IgD-negative memory B cell (primary cell): ENCODE measurements at regions not wholly inside any gene's neighbourhood (a gene's known extent, or its start where the extent isn't known, plus 50 kb on each side); places are given as distances from the start of the nearest gene placed in this dataset.

Experiments
- H3K27ac Mint-ChIP-seq, 3 donors: one replicate each; pipeline ENCODE4 v1.8.0; 2020 to 2022; ENCODE audit warnings: mild to moderate bottlenecking in 3 of 3, mixed read lengths in 3 of 3, moderate library complexity in 1 of 3
- H3K27me3 Mint-ChIP-seq: one replicate; pipeline ENCODE4 v1.8.0; 2021; ENCODE audit warnings: mixed read lengths
- H3K36me3 Mint-ChIP-seq: one replicate; pipeline ENCODE4 v1.8.0; 2020; ENCODE audit warnings: mild to moderate bottlenecking, mixed read lengths
- H3K4me1 Mint-ChIP-seq, 3 donors: one replicate each; pipeline ENCODE4 v1.8.0; 2020 to 2022; ENCODE audit warnings: mixed read lengths in 3 of 3, mild to moderate bottlenecking in 1 of 3
- H3K4me3 Mint-ChIP-seq, 4 donors: one replicate each; pipeline ENCODE4 v1.8.0; 2020 to 2022; ENCODE audit warnings: mild to moderate bottlenecking in 4 of 4, mixed read lengths in 4 of 4, moderate library complexity in 3 of 4
- H3K9me3 Mint-ChIP-seq, 3 donors: one replicate each; pipeline ENCODE4 v1.8.0; 2020 to 2021; ENCODE audit warnings: mixed read lengths in 3 of 3, mild to moderate bottlenecking in 1 of 3

DNA sequence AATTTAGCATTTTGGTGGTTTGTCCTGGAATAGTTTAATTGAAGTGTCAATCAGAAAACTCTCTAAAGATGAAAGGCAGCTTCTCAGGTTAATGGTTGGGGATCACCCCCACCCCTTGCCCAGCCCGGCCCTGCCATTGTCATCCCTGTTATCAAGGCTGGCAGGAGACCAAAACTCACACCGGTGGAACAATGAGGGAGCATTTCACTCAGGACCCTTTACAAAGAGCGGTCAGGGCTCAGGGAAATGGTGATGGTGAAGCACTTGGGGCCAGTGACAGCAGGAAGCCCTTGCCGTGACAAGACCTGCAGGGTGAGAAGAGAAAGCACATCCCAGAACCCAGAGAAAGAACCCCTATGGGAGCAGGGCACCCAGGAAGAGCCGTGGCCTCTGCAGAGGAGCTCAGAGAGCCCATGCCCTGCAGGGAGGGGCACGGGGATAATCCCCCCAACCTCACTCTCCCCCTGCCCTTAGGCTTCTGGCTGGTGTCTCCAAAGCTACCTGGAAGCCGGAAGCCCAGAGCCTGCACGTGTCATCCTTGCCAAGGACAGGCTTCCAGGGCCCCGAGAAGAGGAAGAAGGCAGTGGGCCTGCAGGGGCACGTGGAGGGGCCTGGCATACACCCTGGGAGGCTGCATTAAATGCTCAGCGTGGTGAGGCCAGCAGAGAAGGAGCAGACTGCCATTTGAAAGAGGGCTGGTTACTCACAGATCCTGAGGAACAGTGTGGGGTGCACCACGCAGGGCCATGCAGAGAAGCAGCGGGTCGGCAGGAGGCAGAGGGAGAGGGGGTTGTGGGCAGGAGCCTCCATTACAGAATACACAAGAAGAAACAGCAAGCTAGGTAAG lies 80.6 kb upstream of the PRR20G start:
- Mint-ChIP-seq H3K27ac (no peak overlapping the region), H3K4me1 (no peaks in the 10 kb centered on the region), H3K4me3 (no peak overlapping the region), H3K36me3 (no peaks in the 10 kb centered on the region), H3K27me3 (peaks cover 4% of the 10 kb centered on the region), H3K9me3 (peaks cover 0 to 4% (median 2%) of the 10 kb centered on the region in 3 donors)

DNA sequence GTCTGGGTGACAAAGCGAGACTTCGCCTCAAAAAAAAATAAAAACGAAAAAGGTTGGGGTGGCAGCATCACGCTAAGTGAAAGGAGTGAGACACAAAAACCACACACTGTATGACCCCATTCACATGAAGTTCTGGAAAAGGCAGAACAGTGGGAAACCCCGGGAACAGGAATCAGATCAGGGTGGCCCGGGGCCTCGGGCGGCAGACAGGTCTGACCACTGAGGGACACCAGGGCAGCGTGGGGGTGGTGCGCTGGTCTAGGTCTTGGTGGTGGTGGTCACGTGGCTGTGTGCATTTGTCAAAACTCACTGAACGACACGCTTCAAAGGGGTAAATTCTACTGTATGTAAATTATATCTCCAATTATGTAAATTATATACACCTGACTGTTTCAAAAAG lies 79.7 kb upstream of the PRR20G start:
- no peaks in the 10 kb centered on the region for H3K4me1 Mint-ChIP-seq
- no peaks in the 10 kb centered on the region for H3K36me3 Mint-ChIP-seq
- H3K4me3 Mint-ChIP-seq, result no peak overlapping the region
- H3K27me3 Mint-ChIP-seq, result peaks cover 4% of the 10 kb centered on the region
- no peak overlapping the region for H3K27ac Mint-ChIP-seq
- peaks cover 0 to 4% (median 3%) of the 10 kb centered on the region in 3 donors for H3K9me3 Mint-ChIP-seq

DNA sequence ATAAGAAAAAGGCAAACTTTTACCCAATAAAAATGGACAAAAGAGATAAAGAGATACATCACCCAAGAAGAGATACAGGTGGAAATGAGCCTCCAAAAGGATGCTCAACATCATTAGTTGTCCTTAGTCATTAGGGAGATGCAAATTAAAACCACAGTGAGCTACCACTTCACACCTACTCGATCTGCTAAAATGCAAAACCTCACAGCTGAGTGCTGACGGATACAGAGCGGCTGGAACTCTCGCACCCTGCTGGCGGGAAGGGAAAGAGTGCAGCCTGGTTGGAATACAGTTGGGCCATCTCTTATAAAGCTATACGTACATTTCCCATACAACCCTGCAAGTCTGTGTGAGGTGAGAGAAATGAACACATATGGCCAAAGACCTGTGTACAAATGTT lies 78.5 kb upstream of the PRR20G start:
- peaks cover 4% of the 10 kb centered on the region for H3K27me3 Mint-ChIP-seq
- no peak overlapping the region for H3K27ac Mint-ChIP-seq
- H3K36me3 Mint-ChIP-seq, result no peaks in the 10 kb centered on the region
- no peak overlapping the region for H3K4me3 Mint-ChIP-seq
- no peaks in the 10 kb centered on the region for H3K4me1 Mint-ChIP-seq
- H3K9me3 Mint-ChIP-seq, result peaks cover 0 to 4% (median 3%) of the 10 kb centered on the region in 3 donors

DNA sequence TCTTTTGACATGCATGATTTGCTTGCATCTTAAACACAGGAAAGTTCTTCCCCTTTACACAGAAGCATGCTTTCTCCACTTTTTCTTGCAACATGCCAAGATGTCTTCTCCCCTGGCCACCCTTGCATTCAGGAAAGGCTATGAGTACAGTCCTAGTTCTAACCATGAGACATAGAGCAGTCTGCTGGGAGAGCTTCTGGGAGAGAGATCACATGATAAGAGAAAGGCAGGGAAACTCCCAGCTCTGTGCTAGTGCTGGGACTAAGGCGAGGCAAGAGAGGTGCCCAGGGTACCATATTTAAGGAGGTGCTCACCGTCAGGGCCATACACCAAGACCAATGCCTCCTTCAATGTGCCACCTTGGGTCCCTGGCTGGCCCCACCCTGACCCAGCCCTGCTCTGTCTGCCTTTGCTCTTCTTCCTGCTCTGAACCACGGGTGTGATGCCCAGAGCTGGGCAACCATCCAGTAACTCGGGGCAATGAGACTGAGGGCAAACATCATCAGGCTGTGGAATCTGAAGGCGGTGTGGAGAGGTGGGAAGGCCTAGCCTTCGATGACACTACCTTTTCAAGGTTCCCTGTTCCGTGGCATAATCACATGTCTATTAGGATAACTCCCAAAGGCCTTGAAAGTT lies 77.4 kb upstream of the PRR20G start:
- peaks cover 6% of the 10 kb centered on the region for H3K27me3 Mint-ChIP-seq

DNA sequence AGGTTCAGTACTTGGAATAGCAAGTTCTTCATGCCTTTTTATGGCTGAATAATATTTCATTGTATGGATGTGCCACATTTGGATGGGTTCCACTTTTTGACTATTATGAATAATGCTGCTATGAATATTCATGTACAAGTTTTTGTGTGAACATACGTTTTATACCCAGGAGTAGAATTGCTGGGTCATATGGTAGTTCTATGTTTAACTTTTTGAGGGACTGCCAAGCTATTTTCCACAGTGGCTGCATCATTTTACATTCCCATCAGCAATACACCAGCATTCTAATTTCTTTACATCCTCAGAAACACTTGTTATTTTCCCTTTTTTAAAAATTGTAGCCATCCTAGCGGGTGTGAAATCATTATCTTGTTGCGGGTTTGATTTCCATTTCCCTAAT lies 76.0 kb upstream of the PRR20G start:
- no peak overlapping the region for H3K27ac Mint-ChIP-seq
- no peak overlapping the region for H3K4me3 Mint-ChIP-seq
- H3K27me3 Mint-ChIP-seq, result peaks cover 6% of the 10 kb centered on the region
- peaks cover 0 to 4% (median 4%) of the 10 kb centered on the region in 3 donors for H3K9me3 Mint-ChIP-seq
- H3K4me1 Mint-ChIP-seq, result no peaks in the 10 kb centered on the region
- no peaks in the 10 kb centered on the region for H3K36me3 Mint-ChIP-seq

More for the DNA sequence above, 77.4 kb upstream of the PRR20G start:
- no peaks in the 10 kb centered on the region for H3K36me3 Mint-ChIP-seq
- no peaks in the 10 kb centered on the region for H3K4me1 Mint-ChIP-seq
- H3K9me3 Mint-ChIP-seq, result peaks cover 0 to 4% (median 3%) of the 10 kb centered on the region in 3 donors
- no peak overlapping the region for H3K4me3 Mint-ChIP-seq
- no peak overlapping the region for H3K27ac Mint-ChIP-seq

DNA sequence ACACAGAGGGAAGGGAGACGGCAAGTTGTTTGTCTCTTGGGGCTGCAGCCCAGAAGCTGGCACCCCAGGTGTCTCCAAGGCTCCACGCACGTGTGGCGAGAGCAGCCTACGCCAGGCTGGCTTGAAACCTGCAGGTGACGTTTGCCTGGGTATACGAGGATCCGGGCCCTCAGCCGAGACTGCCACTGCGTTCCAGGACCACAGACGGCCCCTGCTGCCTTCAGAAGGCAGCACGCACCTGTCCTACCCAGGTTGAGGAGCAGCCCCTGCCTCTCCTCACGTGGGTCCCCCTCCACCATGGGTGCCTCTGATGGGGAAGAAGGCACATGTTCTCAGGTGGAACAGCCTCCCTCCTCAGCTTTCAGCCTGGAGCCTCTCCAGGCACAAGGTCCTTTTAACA lies 75.3 kb upstream of the PRR20G start:
- H3K27ac Mint-ChIP-seq, result no peak overlapping the region
- H3K36me3 Mint-ChIP-seq, result no peaks in the 10 kb centered on the region
- no peak overlapping the region for H3K4me3 Mint-ChIP-seq
- peaks cover 2 to 11% (median 4%) of the 10 kb centered on the region in 3 donors for H3K9me3 Mint-ChIP-seq
- peaks cover 6% of the 10 kb centered on the region for H3K27me3 Mint-ChIP-seq
- no peaks in the 10 kb centered on the region for H3K4me1 Mint-ChIP-seq

DNA sequence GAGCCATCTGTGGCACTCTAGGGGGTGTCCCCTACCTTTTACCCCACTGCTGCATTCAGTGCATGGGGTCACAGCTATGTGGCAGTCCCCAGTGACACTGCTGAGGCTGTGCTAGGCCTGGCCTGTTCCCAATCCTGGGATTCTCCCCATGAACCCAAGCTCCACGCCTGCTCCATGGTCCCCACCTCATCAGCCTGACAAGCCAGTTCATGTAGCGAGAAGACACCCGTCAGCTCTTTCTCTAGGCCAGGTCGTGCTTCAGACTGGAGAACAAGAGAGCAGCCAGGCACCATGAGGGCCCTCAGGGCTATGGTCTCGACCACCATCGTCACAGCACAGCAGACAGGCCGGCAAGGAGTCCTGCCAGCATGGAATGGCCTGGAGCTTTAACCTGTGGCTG lies 72.8 kb upstream of the PRR20G start:
- Mint-ChIP-seq H3K4me1 (no peaks in the 10 kb centered on the region), H3K36me3 (no peaks in the 10 kb centered on the region), H3K27me3 (peaks cover 3% of the 10 kb centered on the region), H3K27ac (no peak overlapping the region), H3K4me3 (no peak overlapping the region), H3K9me3 (peaks cover 8 to 18% (median 17%) of the 10 kb centered on the region in 3 donors)

DNA sequence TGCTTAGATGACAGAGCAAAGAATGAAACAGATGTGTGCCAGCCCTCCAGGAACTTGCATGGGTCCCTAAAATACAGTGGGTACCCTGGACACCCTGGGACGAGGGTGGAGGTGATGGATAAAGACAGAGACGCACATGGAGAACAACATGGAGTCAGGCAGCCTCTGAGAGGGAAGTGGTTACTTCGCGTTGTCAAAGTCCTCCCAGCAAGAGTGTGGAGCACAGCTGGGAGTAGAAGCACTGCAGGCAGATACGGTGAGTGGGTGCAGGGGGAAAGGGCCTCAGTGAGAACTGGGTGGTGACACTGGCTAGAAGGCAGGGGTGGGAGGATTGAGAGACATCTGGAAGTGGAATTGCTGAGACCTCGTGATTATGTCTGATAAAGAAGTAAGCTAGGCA lies 70.8 kb upstream of the PRR20G start:
- no peaks in the 10 kb centered on the region for H3K36me3 Mint-ChIP-seq
- no peak overlapping the region for H3K4me3 Mint-ChIP-seq
- H3K27me3 Mint-ChIP-seq, result peaks cover 3% of the 10 kb centered on the region
- H3K9me3 Mint-ChIP-seq, result peaks cover 8 to 21% (median 16%) of the 10 kb centered on the region in 3 donors
- H3K4me1 Mint-ChIP-seq, result no peaks in the 10 kb centered on the region
- H3K27ac Mint-ChIP-seq, result peak overlapping the region in 1 of 3 donors; percentile 71

DNA sequence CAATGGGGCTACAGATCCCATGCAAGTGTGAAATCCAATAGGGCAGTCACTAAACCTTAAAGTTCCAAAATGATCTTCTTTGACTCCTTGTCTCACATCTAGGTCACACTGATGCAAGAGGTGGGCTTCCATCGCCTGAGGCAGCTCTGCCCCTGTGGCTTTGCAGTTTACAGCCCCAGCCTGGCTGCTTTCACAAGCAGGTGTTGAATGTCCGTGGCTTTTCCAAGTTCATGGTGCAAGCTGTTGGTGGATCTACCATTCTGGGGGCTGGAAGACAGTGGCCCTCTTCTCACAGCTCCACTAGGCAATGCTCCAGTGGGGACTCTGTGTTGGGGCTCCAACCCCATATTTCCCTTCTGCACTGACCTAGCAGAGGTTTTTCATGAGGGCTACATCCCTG lies 68.5 kb upstream of the PRR20G start:
- H3K9me3 Mint-ChIP-seq, result peaks cover 8 to 21% (median 16%) of the 10 kb centered on the region in 3 donors
- peaks cover 2% of the 10 kb centered on the region for H3K27me3 Mint-ChIP-seq
- H3K4me1 Mint-ChIP-seq, result no peaks in the 10 kb centered on the region
- no peak overlapping the region for H3K27ac Mint-ChIP-seq
- peak overlapping the region in 1 of 4 donors; percentile 30 for H3K4me3 Mint-ChIP-seq
- no peaks in the 10 kb centered on the region for H3K36me3 Mint-ChIP-seq

DNA sequence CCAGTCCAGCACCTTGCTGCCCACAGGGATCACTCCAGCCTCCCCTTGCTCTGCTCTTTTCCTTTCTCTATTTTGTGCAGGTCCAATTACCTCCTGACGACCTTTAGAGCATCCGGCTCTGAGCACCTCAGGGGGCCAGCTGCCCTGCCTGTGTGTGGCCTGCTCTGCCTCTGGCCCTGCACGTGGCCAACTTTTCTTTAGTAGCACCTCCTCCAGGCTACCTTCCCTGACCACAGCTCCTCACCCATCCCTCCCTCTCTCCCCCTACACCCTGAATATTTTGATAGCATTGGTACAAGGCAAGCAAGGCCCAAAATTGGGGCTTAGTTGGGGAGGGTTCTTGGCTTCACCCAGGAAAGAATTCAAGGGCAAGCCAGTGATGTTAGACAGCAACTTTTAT lies 66.9 kb upstream of the PRR20G start:
- Mint-ChIP-seq H3K36me3 (no peaks in the 10 kb centered on the region), H3K27ac (peak overlapping the region in 1 of 3 donors; percentile 76), H3K27me3 (no peaks in the 10 kb centered on the region), H3K4me3 (no peak overlapping the region), H3K4me1 (no peaks in the 10 kb centered on the region), H3K9me3 (peaks cover 8 to 21% (median 16%) of the 10 kb centered on the region in 3 donors)

DNA sequence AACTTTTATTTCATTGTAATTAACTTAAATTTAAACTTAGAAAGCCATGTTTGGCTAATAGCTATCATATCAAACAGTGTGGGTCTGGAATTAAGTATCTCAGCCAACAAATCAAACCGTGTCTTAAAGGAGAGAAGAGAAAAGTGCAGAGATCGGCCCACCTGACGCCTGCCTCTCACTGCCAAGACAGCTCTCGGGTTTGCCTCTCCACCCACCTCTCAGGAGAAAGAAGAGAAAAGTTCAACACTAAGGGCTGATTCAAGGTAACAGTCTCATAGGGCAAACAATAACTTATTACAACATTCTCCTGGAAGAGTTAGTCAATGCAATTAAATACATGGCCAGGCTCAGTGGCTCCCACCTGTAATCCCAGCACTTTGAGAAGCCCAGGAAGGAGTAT lies 64.8 kb upstream of the PRR20G start:
- Mint-ChIP-seq H3K4me1 (no peaks in the 10 kb centered on the region), H3K36me3 (no peaks in the 10 kb centered on the region), H3K27ac (no peak overlapping the region), H3K27me3 (peaks cover 2% of the 10 kb centered on the region), H3K9me3 (peaks cover 7 to 24% (median 15%) of the 10 kb centered on the region in 3 donors), H3K4me3 (no peak overlapping the region)

DNA sequence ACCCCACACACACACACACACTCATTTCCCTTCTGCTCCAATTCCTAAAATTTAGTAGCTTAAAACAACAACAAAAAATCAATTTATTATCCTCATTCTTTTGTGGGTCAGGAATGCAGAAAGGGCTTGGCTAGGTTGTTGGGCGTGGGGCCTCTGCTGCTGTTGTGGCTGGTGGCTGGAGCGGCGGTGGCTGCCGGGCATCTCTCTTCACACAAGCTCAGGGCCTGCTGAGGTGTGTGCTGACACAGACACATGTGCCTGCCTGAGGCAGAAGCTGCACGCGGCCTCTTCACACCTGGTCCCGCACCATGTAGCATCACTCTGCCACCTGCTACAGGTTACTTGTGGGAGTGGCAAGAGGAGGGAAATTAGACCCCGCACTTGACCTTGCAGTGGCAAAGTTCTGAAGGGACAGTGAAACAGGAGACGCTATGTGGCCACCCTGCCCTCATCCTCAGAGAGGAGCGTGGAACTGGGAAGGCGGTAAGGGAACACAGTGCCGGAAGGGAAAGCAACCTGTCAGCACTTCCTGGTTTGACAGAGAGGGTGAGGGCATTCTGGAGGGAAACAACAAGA lies 64.0 kb upstream of the PRR20G start:
- Mint-ChIP-seq H3K36me3 (peaks cover under 1% of the 10 kb centered on the region), H3K9me3 (peaks cover 4 to 17% (median 11%) of the 10 kb centered on the region in 3 donors), H3K4me3 (peak overlapping the region in 1 of 4 donors; percentile 58), H3K27ac (no peak overlapping the region), H3K27me3 (peaks cover 2% of the 10 kb centered on the region), H3K4me1 (peaks cover 0 to 2% (median 0%) of the 10 kb centered on the region in 3 donors)

DNA sequence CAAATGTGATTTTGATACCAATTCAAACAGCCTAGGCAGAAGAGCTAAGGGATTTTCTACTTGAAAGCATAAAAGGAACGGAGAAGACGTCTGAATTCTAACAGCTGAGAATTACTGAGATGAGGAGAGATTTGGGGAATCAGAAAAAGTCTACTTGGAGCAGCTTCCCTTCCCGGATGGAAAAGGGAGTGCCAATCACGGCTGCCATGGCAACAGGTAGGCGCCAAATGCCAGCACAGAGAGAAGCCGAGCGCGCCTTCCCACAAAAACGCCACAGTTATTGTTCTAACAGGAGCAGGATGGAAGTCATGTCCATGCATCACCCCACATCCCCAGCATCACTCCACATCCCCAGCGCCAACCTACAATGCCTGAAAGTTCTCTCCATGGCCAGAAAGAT lies 63.5 kb upstream of the PRR20G start:
- Mint-ChIP-seq H3K4me1 (peaks cover 0 to 4% (median 0%) of the 10 kb centered on the region in 3 donors), H3K36me3 (peaks cover 2% of the 10 kb centered on the region), H3K27me3 (peaks cover 2% of the 10 kb centered on the region), H3K9me3 (peaks cover 4 to 17% (median 11%) of the 10 kb centered on the region in 3 donors), H3K4me3 (no peak overlapping the region), H3K27ac (no peak overlapping the region)

DNA sequence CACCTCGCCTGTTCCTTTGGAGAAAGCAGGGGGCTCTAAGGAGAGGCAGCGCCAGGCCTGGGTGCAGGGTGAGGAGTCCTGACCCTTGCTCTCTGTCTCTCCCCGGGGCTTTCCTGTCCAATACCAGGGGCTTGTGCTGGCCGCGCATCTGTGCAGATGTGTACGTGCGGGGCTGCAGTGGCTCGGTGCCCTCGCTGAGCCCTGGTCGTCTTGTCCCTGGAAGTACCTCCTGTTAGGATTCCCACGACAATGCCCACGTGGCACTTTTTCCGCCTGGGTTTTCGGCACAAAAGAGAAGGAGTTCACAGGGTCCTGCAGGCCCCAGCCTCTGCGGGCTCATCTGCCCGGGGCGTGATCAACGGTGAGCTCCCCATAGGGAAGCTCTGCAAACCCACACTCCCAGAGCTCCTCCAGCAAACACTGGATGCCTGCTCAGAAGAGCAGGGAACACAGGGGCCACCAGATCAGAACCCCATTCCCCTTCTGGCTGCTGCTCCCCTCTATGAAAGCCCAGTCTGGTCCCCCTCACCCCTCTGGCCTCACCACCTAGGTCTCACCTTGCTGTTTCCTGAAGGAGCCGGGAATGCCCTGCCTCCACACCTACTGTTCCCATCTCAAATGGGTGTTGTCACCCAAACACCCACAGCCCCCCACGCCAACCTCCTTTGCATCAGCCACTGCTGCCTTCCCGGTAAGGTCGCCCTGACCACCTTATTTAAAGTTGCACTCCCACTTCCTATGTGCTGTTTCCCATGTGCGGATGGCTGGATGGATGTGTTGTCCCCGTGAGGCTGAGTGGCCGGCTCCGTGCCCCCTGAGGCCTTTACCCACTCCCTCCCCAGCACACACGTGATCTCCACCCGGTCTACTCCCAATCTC lies 62.6 kb upstream of the PRR20G start:
- Mint-ChIP-seq H3K27ac (no peak overlapping the region), H3K36me3 (peaks cover 2% of the 10 kb centered on the region), H3K9me3 (peaks cover 0 to 13% (median 7%) of the 10 kb centered on the region in 3 donors), H3K4me1 (peaks cover 0 to 4% (median 0%) of the 10 kb centered on the region in 3 donors), H3K27me3 (peaks cover 2% of the 10 kb centered on the region), H3K4me3 (no peak overlapping the region)
